ENCODE measurements at regions not wholly inside any gene's neighbourhood (a gene's known extent, or its start where the extent isn't known, plus 50 kb on each side); places are given as distances from the start of the nearest gene placed in this dataset.
"Not testable (repeated sequence)": the region's sequence is repeated elsewhere in the genome, so short reads cannot be mapped to it uniquely, and the experiment has no call there.

- no peak for DNase-seq (ENCODE audit: low read depth in 3 of 3, low spot score in 1 of 3)
Observed at GRCh38 chr6:141401168-141401567, 731.6 kb upstream of the GJE1 start.

GRCh38 chr6:141398949-141399348, 733.8 kb upstream of the GJE1 start:
- no peak for DNase-seq (ENCODE audit: low read depth in 3 of 3, low spot score in 1 of 3)

- DNase-seq (ENCODE audit: low read depth in 3 of 3, low spot score in 1 of 3) = no peak
Observed at GRCh38 chr6:141395443-141396008, 737.2 kb upstream of the GJE1 start.

GRCh38 chr6:141394565-141395051, 738.1 kb upstream of the GJE1 start:
- DNase-seq (ENCODE audit: low read depth in 3 of 3, low spot score in 1 of 3) = no peak

GRCh38 chr6:141394125-141394536, 738.6 kb upstream of the GJE1 start:
- DNase-seq (ENCODE audit: low read depth in 3 of 3, low spot score in 1 of 3) = no peak

GRCh38 chr6:141393405-141394124, 739.2 kb upstream of the GJE1 start:
- no peak for DNase-seq (ENCODE audit: low read depth in 3 of 3, low spot score in 1 of 3)

- not testable (repeated sequence) for DNase-seq (ENCODE audit: low read depth in 3 of 3, low spot score in 1 of 3)
Observed at GRCh38 chr6:141391135-141391534, 741.6 kb upstream of the GJE1 start.

GRCh38 chr6:141388666-141389065, 744.1 kb upstream of the GJE1 start:
- DNase-seq (ENCODE audit: low read depth in 3 of 3, low spot score in 1 of 3) = no peak

- no peak for DNase-seq (ENCODE audit: low read depth in 3 of 3, low spot score in 1 of 3)
Observed at GRCh38 chr6:141370438-141370837, 762.3 kb upstream of the GJE1 start.

- not testable (repeated sequence) for DNase-seq (ENCODE audit: low read depth in 3 of 3, low spot score in 1 of 3)
Observed at GRCh38 chr6:141366796-141367195, 765.9 kb upstream of the GJE1 start.

GRCh38 chr6:141364694-141365093, 768.0 kb upstream of the GJE1 start:
- no peak for DNase-seq (ENCODE audit: low read depth in 3 of 3, low spot score in 1 of 3)

GRCh38 chr6:141364232-141364631, 768.5 kb upstream of the GJE1 start:
- no peak for DNase-seq (ENCODE audit: low read depth in 3 of 3, low spot score in 1 of 3)

GRCh38 chr6:141361559-141361958, 771.2 kb upstream of the GJE1 start:
- no peak for DNase-seq (ENCODE audit: low read depth in 3 of 3, low spot score in 1 of 3)

- DNase-seq (ENCODE audit: low read depth in 3 of 3, low spot score in 1 of 3) = no peak
Observed at GRCh38 chr6:141359953-141360352, 772.8 kb upstream of the GJE1 start.

- no peak for DNase-seq (ENCODE audit: low read depth in 3 of 3, low spot score in 1 of 3)
Observed at GRCh38 chr6:141354191-141354955, 778.4 kb upstream of the GJE1 start.

GRCh38 chr6:141351721-141352120, 781.0 kb upstream of the GJE1 start:
- no peak for DNase-seq (ENCODE audit: low read depth in 3 of 3, low spot score in 1 of 3)

GRCh38 chr6:141349710-141350109, 783.0 kb upstream of the GJE1 start:
- no peak for DNase-seq (ENCODE audit: low read depth in 3 of 3, low spot score in 1 of 3)

- DNase-seq (ENCODE audit: low read depth in 3 of 3, low spot score in 1 of 3) = no peak
Observed at GRCh38 chr6:141347906-141348492, 784.7 kb upstream of the GJE1 start.

- no peak for DNase-seq (ENCODE audit: low read depth in 3 of 3, low spot score in 1 of 3)
Observed at GRCh38 chr6:141347086-141347485, 785.6 kb upstream of the GJE1 start.

GRCh38 chr6:141346535-141346934, 786.2 kb upstream of the GJE1 start:
- DNase-seq (ENCODE audit: low read depth in 3 of 3, low spot score in 1 of 3) = no peak

- DNase-seq (ENCODE audit: low read depth in 3 of 3, low spot score in 1 of 3) = no peak
Observed at GRCh38 chr6:141337191-141337590, 795.5 kb upstream of the GJE1 start.
